ENCODE measurements at regions not wholly inside any gene's neighbourhood (a gene's known extent, or its start where the extent isn't known, plus 50 kb on each side); places are given as distances from the start of the nearest gene placed in this dataset.

- DNase-seq, result no peak
These were observed 58.2 kb upstream of the LMO1 start for GRCh38 chr11:8321876-8322275.

GRCh38 chr11:8320076-8320475 is 56.4 kb upstream of the LMO1 start:
- DNase-seq, result no peak

GRCh38 chr11:8318536-8318935 is 54.9 kb upstream of the LMO1 start:
- DNase-seq, result no peak

- DNase-seq, result no peak
These were observed 53.5 kb upstream of the LMO1 start for GRCh38 chr11:8317159-8317558.

DNA sequence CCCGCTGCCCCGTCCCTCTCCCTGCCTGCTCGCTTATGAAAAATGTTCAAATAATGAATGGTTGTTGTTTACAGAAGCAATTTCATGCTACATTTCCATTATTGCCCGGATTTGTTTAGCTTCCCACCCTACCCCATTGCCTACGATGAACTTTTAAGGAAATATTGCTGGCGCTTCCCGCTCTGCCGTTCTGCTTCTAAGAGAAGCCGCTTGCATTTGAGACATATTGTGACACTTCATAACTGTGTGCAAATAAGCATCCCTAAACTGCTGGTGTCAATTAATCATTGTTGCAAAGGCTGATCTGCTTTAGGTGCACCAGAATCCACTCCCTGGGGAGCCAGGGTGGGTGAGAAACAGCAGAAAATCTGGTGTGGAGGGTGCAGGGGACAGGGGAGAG is 52.3 kb upstream of the LMO1 start:
- no peak for DNase-seq

- no peak for DNase-seq
These were observed 51.8 kb upstream of the LMO1 start for GRCh38 chr11:8315463-8315862.

GRCh38 chr11:8314916-8315315 is 51.2 kb upstream of the LMO1 start:
- no peak for DNase-seq

DNA sequence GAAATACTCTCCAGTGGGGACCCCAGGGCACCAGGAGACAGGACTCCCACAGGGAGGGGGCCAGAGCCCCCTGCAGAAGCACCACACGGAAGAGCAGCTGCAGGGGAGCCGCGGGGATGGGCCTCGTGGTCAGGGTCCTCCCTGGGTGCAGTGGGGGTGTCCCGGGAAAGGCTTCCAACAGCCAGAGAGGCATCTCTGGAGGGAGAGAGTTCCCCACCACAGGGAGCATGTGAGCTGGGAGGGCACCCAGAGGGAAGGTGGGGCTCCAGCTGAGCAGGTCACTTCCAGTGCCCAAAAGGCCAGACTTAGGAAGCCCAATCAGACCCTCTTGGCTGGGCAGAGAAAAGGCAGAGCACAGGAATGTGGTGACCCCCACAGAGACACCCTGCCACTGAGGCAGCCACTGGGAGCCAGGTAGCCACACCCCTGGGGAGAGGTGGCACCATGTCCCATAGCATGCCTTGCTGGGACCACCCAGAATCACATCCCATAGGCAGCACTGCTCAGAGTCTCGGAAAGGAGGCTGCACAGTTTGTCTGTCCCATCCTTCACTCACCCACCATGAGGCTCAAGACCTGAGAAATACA is 49.9 kb upstream of the LMO1 start:
- no peak for DNase-seq
